DOHH2 (cell line): ENCODE measurements at regions not wholly inside any gene's neighbourhood (a gene's known extent, or its start where the extent isn't known, plus 50 kb on each side); places are given as distances from the start of the nearest gene placed in this dataset.

Source experiments
- H3F3A ChIP-seq: fragments of 200-600 bp; sonication (generic), shearing (Covaris generic); 2 replicates; pipeline ENCODE4 v1.6.0; 2016; ENCODE audit warnings: antibody characterized with exemption, mild to moderate bottlenecking; ENCODE audit not compliant: control insufficient read depth, insufficient read depth
- H3K27ac ChIP-seq: fragments of 200-600 bp; sonication (generic); 2 replicates; pipeline ENCODE4 v1.5.1; 2014; ENCODE audit warnings: low read depth, mild to moderate bottlenecking, low read length, moderate library complexity
- H3K27me3 ChIP-seq: fragments of 200-600 bp; sonication (generic); 2 replicates; pipeline ENCODE4 v1.6.1; 2014; ENCODE audit warnings: mild to moderate bottlenecking, low read length, mixed read lengths; ENCODE audit not compliant: control insufficient read depth
- H3K36me3 ChIP-seq: fragments of 200-600 bp; sonication (generic); 2 replicates; pipeline ENCODE4 v1.6.1; 2014; ENCODE audit warnings: mild to moderate bottlenecking, low read length, moderate library complexity, mixed read lengths; ENCODE audit not compliant: control insufficient read depth
- H3K4me1 ChIP-seq: fragments of 200-600 bp; sonication (generic); 2 replicates; pipeline ENCODE4 v1.6.1; 2014; ENCODE audit warnings: mild to moderate bottlenecking, low read length, mixed read lengths; ENCODE audit not compliant: control insufficient read depth
- H3K4me2 ChIP-seq: fragments of 200-600 bp; sonication (generic); 2 replicates; pipeline ENCODE4 v1.6.0; 2014; ENCODE audit warnings: mild to moderate bottlenecking, low read length, moderate library complexity
- H3K4me3 ChIP-seq: fragments of 200-600 bp; sonication (generic); 2 replicates; pipeline ENCODE4 v1.5.1; 2014; ENCODE audit warnings: mild to moderate bottlenecking, low read length, mixed read lengths
- H3K79me2 ChIP-seq: fragments of 200-600 bp; sonication (generic); 2 replicates; pipeline ENCODE4 v1.6.1; 2014; ENCODE audit warnings: mild to moderate bottlenecking, low read length, mixed read lengths; ENCODE audit not compliant: control insufficient read depth
- H3K9me2 ChIP-seq: fragments of 200-600 bp; sonication (generic); replicated peaks from 2 replicates; pipeline ENCODE4 v1.6.1; 2014; ENCODE audit warnings: mild to moderate bottlenecking, low read length, mixed read lengths; ENCODE audit not compliant: control insufficient read depth
- H3K9me3 ChIP-seq: fragments of 200-600 bp; sonication (generic); 2 replicates; pipeline ENCODE4 v1.6.1; 2014; ENCODE audit warnings: antibody characterized with exemption, low read length, mixed read lengths; ENCODE audit not compliant: control insufficient read depth, insufficient read depth
- H4K20me1 ChIP-seq: fragments of 200-600 bp; sonication (generic); 2 replicates; pipeline ENCODE4 v1.6.0; 2014; ENCODE audit warnings: low read depth, mild to moderate bottlenecking, antibody characterized with exemption, low read length, moderate library complexity; ENCODE audit not compliant: control insufficient read depth, insufficient read depth
- EZH2phosphoT487 ChIP-seq: fragments of 200-600 bp; sonication (generic); IDR thresholded peaks from 2 replicates; pipeline ENCODE4 v1.6.1; 2017; ENCODE audit warnings: borderline replicate concordance, mild to moderate bottlenecking, antibody characterized with exemption, low read length, moderate library complexity, mixed read lengths
- TF ChIP-seq, protein P1 (sequence below): fragments of 200-600 bp; sonication (generic); IDR thresholded peaks from one replicate; pipeline ENCODE4 v1.5.1; 2014; ENCODE audit warnings: antibody characterized with exemption, mild to moderate bottlenecking, low read depth, low read length; ENCODE audit not compliant: poor library complexity, severe bottlenecking

DNA sequence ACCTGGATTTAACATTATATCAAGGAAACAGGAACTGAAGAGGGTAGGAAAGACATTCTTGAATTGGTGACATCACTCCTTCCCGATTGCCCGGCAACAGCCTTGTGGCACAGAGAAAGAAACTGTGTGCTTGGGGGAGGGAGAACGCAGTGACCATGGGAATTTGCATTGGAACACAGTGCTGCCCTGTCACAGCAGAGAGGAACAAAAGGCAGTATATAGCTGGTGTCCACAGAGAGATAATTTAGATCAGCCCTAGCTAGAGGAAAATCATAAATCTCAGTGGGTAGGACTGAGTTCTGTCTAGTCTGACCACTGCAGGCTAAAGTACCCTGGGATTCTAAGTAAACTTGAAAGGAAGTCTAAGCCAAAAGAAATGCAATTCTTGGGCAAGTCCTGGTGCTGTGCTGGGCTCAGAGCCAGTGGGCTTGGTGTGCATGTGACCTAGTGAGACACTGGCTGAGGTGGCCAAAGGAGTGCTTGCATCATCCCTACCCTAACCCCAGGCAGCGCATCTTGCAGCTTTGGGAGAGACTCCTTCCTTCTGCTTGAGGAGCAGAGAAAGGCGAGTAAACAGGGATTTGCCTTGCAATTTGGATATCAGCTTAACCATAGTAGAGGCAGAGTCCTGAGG is 697.6 kb downstream of the HACE1 start:
- Histone ChIP-seq H3K4me2 (no peak overlapping the region), H3K9me2 (no peaks in the 10 kb centered on the region), H3F3A (no peaks in the 10 kb centered on the region), H3K4me3 (no peak overlapping the region), H4K20me1 (no peaks in the 10 kb centered on the region), H3K27ac (no peak overlapping the region), H3K4me1 (no peaks in the 10 kb centered on the region), H3K27me3 (no peaks in the 10 kb centered on the region), H3K9me3 (no peaks in the 10 kb centered on the region), H3K79me2 (no peaks in the 10 kb centered on the region), H3K36me3 (no peaks in the 10 kb centered on the region)
- no peak for TF ChIP-seq EZH2phosphoT487
- TF ChIP-seq, protein P1, sequence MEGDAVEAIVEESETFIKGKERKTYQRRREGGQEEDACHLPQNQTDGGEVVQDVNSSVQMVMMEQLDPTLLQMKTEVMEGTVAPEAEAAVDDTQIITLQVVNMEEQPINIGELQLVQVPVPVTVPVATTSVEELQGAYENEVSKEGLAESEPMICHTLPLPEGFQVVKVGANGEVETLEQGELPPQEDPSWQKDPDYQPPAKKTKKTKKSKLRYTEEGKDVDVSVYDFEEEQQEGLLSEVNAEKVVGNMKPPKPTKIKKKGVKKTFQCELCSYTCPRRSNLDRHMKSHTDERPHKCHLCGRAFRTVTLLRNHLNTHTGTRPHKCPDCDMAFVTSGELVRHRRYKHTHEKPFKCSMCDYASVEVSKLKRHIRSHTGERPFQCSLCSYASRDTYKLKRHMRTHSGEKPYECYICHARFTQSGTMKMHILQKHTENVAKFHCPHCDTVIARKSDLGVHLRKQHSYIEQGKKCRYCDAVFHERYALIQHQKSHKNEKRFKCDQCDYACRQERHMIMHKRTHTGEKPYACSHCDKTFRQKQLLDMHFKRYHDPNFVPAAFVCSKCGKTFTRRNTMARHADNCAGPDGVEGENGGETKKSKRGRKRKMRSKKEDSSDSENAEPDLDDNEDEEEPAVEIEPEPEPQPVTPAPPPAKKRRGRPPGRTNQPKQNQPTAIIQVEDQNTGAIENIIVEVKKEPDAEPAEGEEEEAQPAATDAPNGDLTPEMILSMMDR = no peak

DNA sequence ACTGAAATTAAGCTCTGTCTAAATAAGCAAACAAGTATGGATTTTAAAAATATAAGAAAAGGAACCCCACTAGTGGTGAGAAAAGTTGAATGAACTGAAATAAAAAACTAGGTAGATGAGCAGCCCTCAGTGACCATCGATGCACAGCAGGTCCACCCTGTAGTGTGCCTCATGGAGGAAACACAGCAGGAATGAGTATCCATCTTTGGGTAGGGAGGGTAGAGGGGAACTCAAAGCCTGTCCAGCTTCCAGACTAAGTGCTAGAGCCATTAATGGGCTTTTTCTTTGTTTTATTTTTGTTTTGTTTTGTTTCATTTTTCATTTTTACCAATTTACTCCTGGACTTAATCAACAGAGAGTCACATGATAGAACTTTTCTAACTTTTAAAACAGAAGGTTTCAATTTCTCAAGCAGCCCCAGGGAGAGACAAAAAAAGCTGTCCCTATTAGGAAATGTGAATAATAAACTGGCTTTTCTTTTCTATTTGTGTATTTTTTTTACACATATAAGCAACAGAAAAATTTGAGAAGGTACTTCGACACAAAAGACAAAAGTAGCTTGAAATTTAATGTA is 700.6 kb downstream of the HACE1 start:
- Histone ChIP-seq H3K27me3 (no peaks in the 10 kb centered on the region), H3K36me3 (no peaks in the 10 kb centered on the region), H3K27ac (no peak overlapping the region), H3F3A (no peaks in the 10 kb centered on the region), H3K79me2 (no peaks in the 10 kb centered on the region), H3K4me1 (no peaks in the 10 kb centered on the region), H3K9me3 (no peaks in the 10 kb centered on the region), H3K9me2 (no peaks in the 10 kb centered on the region), H4K20me1 (no peaks in the 10 kb centered on the region), H3K4me3 (no peak overlapping the region), H3K4me2 (no peak overlapping the region)
- TF ChIP-seq, protein P1 = no peak
- no peak for TF ChIP-seq EZH2phosphoT487

DNA sequence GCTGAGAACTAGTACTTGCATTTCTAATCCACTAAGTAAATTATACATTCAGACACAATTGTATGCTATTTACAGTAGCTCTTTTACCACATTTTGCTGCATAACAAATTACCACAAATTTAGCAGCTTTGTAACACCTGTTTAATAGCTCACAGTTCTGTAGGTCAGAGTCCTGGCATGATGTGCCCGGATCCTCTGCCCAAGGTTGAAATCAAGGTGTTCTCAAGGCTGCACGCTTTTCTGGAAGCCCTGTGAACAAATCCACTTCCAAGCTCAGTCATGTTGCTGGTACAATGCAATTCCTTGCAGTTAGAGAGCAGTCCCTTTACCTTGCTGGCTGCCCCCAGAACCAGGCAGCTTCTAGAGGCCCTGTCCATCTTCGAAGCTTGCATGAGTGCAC is 716.0 kb downstream of the HACE1 start:
- no peak for TF ChIP-seq EZH2phosphoT487
- TF ChIP-seq, protein P1 = no peak
- H3K9me3 ChIP-seq = no peaks in the 10 kb centered on the region
- no peaks in the 10 kb centered on the region for H3K27me3 ChIP-seq
- H3K4me3 ChIP-seq = no peak overlapping the region
- H3K9me2 ChIP-seq = no peaks in the 10 kb centered on the region
- no peaks in the 10 kb centered on the region for H3K36me3 ChIP-seq
- no peaks in the 10 kb centered on the region for H3F3A ChIP-seq
- no peaks in the 10 kb centered on the region for H3K79me2 ChIP-seq
- H3K27ac ChIP-seq = no peak overlapping the region
- H3K4me1 ChIP-seq = no peaks in the 10 kb centered on the region
- no peaks in the 10 kb centered on the region for H4K20me1 ChIP-seq
- H3K4me2 ChIP-seq = no peak overlapping the region

DNA sequence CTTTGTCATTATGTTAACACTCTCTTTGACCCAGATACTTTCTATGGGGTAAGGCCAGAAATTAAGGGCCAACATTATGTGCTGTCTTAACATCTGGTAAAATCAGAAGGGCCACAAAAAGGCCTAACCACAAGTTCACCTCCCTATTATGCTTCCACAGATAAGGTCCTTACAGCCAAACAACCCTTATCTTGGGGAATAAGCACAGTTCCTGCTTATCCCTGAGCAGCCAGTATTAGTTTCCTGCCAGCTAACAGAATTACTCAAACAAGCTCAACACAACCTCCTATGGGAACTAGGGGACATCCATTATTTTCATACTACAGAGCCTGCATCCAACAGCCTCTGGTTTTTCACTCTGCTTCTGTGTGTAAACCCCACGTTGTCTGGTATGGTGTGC is 724.8 kb downstream of the HACE1 start:
- no peaks in the 10 kb centered on the region for H3K36me3 ChIP-seq
- no peaks in the 10 kb centered on the region for H3K27me3 ChIP-seq
- no peak overlapping the region for H3K4me2 ChIP-seq
- H4K20me1 ChIP-seq = no peaks in the 10 kb centered on the region
- no peak overlapping the region for H3K27ac ChIP-seq
- H3K79me2 ChIP-seq = no peaks in the 10 kb centered on the region
- TF ChIP-seq, protein P1 = no peak
- no peak for TF ChIP-seq EZH2phosphoT487
- no peaks in the 10 kb centered on the region for H3K9me3 ChIP-seq
- no peaks in the 10 kb centered on the region for H3K9me2 ChIP-seq
- H3F3A ChIP-seq = no peaks in the 10 kb centered on the region
- H3K4me3 ChIP-seq = no peak overlapping the region
- H3K4me1 ChIP-seq = no peaks in the 10 kb centered on the region
